Right lobe of liver (tissue), 4 donors: ENCODE measurements at regions not wholly inside any gene's neighbourhood (a gene's known extent, or its start where the extent isn't known, plus 50 kb on each side); places are given as distances from the start of the nearest gene placed in this dataset.

Source experiments
- POLR2A ChIP-seq: fragments of 450-650 bp; IDR thresholded peaks from one replicate; pipeline ENCODE4 v1.6.1; 2017; ENCODE audit warnings: antibody characterized with exemption, mild to moderate bottlenecking
- TF ChIP-seq, protein P1 (sequence below), 4 donors: fragments of 200-600 bp in 3 of 4; fragments of 450-650 bp in 1 of 4; IDR thresholded peaks; one replicate each; pipeline versions ENCODE4 v1.5.1 to v1.8.0; 2016 to 2022; ENCODE audit warnings: antibody characterized with exemption in 4 of 4, mild to moderate bottlenecking in 2 of 4
- donor health status: DM: no; HTN: no; CAD: no.
- donor health status: DM: no; HTN: no; CAD: no.
- donor health status: DM: no; HTN: yes; CAD: no.

DNA sequence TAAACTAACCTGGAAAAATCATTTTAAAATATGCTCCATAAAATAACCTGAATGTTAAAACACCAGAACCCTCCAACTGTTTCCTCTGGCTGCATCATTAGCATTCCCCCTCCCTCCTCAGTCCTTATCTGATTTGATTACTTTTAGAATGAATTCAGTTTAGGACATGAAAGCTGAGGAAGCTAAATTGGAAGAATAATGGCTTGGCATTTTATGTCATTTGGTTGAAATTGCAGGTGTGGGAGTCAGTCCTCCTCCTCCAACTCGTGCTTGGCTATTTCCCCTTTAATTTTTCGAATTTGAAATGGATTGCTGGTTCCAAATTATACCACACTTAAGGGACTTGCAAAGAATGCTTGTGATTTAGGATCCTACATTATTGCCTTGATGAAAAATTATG is 473.0 kb upstream of the STXBP6 start:
- TF ChIP-seq, protein P1, sequence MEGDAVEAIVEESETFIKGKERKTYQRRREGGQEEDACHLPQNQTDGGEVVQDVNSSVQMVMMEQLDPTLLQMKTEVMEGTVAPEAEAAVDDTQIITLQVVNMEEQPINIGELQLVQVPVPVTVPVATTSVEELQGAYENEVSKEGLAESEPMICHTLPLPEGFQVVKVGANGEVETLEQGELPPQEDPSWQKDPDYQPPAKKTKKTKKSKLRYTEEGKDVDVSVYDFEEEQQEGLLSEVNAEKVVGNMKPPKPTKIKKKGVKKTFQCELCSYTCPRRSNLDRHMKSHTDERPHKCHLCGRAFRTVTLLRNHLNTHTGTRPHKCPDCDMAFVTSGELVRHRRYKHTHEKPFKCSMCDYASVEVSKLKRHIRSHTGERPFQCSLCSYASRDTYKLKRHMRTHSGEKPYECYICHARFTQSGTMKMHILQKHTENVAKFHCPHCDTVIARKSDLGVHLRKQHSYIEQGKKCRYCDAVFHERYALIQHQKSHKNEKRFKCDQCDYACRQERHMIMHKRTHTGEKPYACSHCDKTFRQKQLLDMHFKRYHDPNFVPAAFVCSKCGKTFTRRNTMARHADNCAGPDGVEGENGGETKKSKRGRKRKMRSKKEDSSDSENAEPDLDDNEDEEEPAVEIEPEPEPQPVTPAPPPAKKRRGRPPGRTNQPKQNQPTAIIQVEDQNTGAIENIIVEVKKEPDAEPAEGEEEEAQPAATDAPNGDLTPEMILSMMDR (IDR thresholded peaks at IDR 0.05), result no peak
- TF ChIP-seq POLR2A, result no peak
